ENCODE measurements at regions not wholly inside any gene's neighbourhood (a gene's known extent, or its start where the extent isn't known, plus 50 kb on each side); places are given as distances from the start of the nearest gene placed in this dataset.

GRCh38 chr1:55808263-55808662 lies 593.1 kb upstream of the USP24 start:
- TF ChIP-seq POLR2AphosphoS5 (IDR thresholded peaks at IDR 0.05; ENCODE audit: low read depth), result no peak
- no peak for TF ChIP-seq REST (IDR thresholded peaks at IDR 0.05; ENCODE audit: insufficient replicate concordance, low read depth)
- TF ChIP-seq CTCF (IDR thresholded peaks at IDR 0.05; ENCODE audit: insufficient read depth, low read length), result no peak
- TF ChIP-seq GABPA (IDR thresholded peaks at IDR 0.05; ENCODE audit: low read depth), result no peak
